CD4-positive, alpha-beta T cell (primary cell): ENCODE measurements at regions not wholly inside any gene's neighbourhood (a gene's known extent, or its start where the extent isn't known, plus 50 kb on each side); places are given as distances from the start of the nearest gene placed in this dataset.

ENCODE experiments used
- ATAC-seq: fragments of 200-7000 bp; cut with Tn5 transposase; one replicate; pipeline ENCODE4 v1.10.0; 2022; ENCODE audit warnings: mild to moderate bottlenecking; ENCODE audit not compliant: poor library complexity
- CTCF ChIA-PET: fragments of 350-600 bp; sonication (Branson Sonifier 250); formaldehyde crosslinking; loops from one replicate; lab custom pipeline; 2021; ENCODE audit warnings: antibody characterized with exemption, inconsistent platforms; lab: Charles Lee
- POLR2A ChIA-PET: fragments of 350-600 bp; sonication (Branson Sonifier 250); formaldehyde crosslinking; loops from one replicate; lab custom pipeline; 2021; ENCODE audit warnings: antibody characterized with exemption, inconsistent platforms; lab: Charles Lee
- DNase-seq, 14 experiments: peaks; one replicate each; pipeline ENCODE4 v3.0.0-alpha.2; 2013 to 2020; ENCODE audit warnings: mixed read lengths in 2 of 14
- H3K27ac ChIP-seq, 2 donors: one replicate each; pipeline versions ENCODE4 v1.5.1 to v1.7.0; 2013; ENCODE audit warnings: low read length in 2 of 2, low read depth in 1 of 2, mild to moderate bottlenecking in 1 of 2
- H3K27me3 ChIP-seq, 2 experiments: 1 replicate in 1 of 2; 2 replicates in 1 of 2; pipeline versions ENCODE4 v1.6.1 to v1.7.0; 2013; ENCODE audit warnings: low read length in 2 of 2, control low read depth in 1 of 2, mild to moderate bottlenecking in 1 of 2, moderate library complexity in 1 of 2; ENCODE audit not compliant: insufficient read depth in 2 of 2, control insufficient read depth in 1 of 2
- H3K36me3 ChIP-seq: one replicate; pipeline ENCODE4 v1.6.1; 2013; ENCODE audit warnings: low read length, control low read depth; ENCODE audit not compliant: insufficient read depth
- H3K4me1 ChIP-seq: one replicate; pipeline ENCODE4 v1.6.1; 2013; ENCODE audit warnings: low read length, control low read depth; ENCODE audit not compliant: insufficient read depth
- H3K4me3 ChIP-seq: one replicate; pipeline ENCODE4 v1.5.1; 2013; ENCODE audit warnings: mild to moderate bottlenecking, low read length, moderate library complexity
- H3K9me3 ChIP-seq, 2 experiments: 1 replicate in 1 of 2; 2 replicates in 1 of 2; pipeline versions ENCODE4 v1.6.1 to v1.7.0; 2013; ENCODE audit warnings: low read length in 2 of 2, mild to moderate bottlenecking in 2 of 2, control low read depth in 1 of 2, moderate library complexity in 1 of 2; ENCODE audit not compliant: control insufficient read depth in 1 of 2, insufficient read depth in 1 of 2
- H3K27ac Mint-ChIP-seq: one replicate; pipeline ENCODE4 v1.8.0; 2020; ENCODE audit warnings: mixed read lengths
- H3K27me3 Mint-ChIP-seq: one replicate; pipeline ENCODE4 v1.8.0; 2021; ENCODE audit warnings: mixed read lengths
- H3K36me3 Mint-ChIP-seq: one replicate; pipeline ENCODE4 v1.8.0; 2021; ENCODE audit warnings: low read depth, mixed read lengths
- H3K4me1 Mint-ChIP-seq: one replicate; pipeline ENCODE4 v1.8.0; 2021; ENCODE audit warnings: low read depth, mixed read lengths
- H3K4me3 Mint-ChIP-seq: one replicate; pipeline ENCODE4 v1.8.0; 2020; ENCODE audit warnings: mild to moderate bottlenecking, mixed read lengths
- H3K9me3 Mint-ChIP-seq: one replicate; pipeline ENCODE4 v1.8.0; 2020; ENCODE audit warnings: mixed read lengths
- CTCF ChIP-seq: fragments of 200-600 bp; IDR thresholded peaks from one replicate; pipeline ENCODE4 v1.8.0; 2022; ENCODE audit warnings: antibody characterized with exemption, mild to moderate bottlenecking
- intact Hi-C, 2 experiments: fragments of 100-400 bp; cut with DNase I in 1 of 2; cut with micrococcal nuclease in 1 of 2; formaldehyde crosslinking; loops; one replicate each; pipeline versions ENCODE4 v1.15.1 to v1.9.0; 2023 to 2025; cut with DNase I, micrococcal nuclease

- Mint-ChIP-seq H3K4me1 (no peaks in the 10 kb centered on the region), H3K27ac (no peak overlapping the region), H3K36me3 (no peaks in the 10 kb centered on the region), H3K4me3 (no peak overlapping the region), H3K9me3 (peaks cover 14% of the 10 kb centered on the region), H3K27me3 (no peaks in the 10 kb centered on the region)
- no peak for ATAC-seq
- no peak for DNase-seq
- intact Hi-C loops, result no loop called here
- TF ChIP-seq CTCF, result no peak
- ChIA-PET CTCF (no interaction called here), POLR2A (no interaction called here)
- H3K4me3 ChIP-seq, result no peak overlapping the region
- no peaks in the 10 kb centered on the region for H3K4me1 ChIP-seq
- peaks cover 0 to 4% of the 10 kb centered on the region in 2 experiments for H3K9me3 ChIP-seq
- H3K27me3 ChIP-seq, result no peaks in the 10 kb centered on the region
- H3K36me3 ChIP-seq, result no peaks in the 10 kb centered on the region
- no peak overlapping the region for H3K27ac ChIP-seq
These were observed 794.4 kb upstream of the TMPRSS15 start for GRCh38 chr21:19197950-19198349.

GRCh38 chr21:19198801-19199200 is 795.2 kb upstream of the TMPRSS15 start:
- ATAC-seq (no peak), DNase-seq (no peak)
- Histone ChIP-seq H3K27ac (no peak overlapping the region), H3K27me3 (no peaks in the 10 kb centered on the region), H3K4me1 (no peaks in the 10 kb centered on the region), H3K4me3 (no peak overlapping the region), H3K36me3 (no peaks in the 10 kb centered on the region), H3K9me3 (peaks cover 0 to 4% of the 10 kb centered on the region in 2 experiments)
- H3K27ac Mint-ChIP-seq, result no peak overlapping the region
- H3K27me3 Mint-ChIP-seq, result no peaks in the 10 kb centered on the region
- H3K4me3 Mint-ChIP-seq, result no peak overlapping the region
- CTCF ChIA-PET, result no interaction called here
- intact Hi-C loops, result no loop called here
- POLR2A ChIA-PET, result no interaction called here
- H3K9me3 Mint-ChIP-seq, result peaks cover 14% of the 10 kb centered on the region
- no peaks in the 10 kb centered on the region for H3K4me1 Mint-ChIP-seq
- H3K36me3 Mint-ChIP-seq, result no peaks in the 10 kb centered on the region
- TF ChIP-seq CTCF, result no peak

- H3K27ac Mint-ChIP-seq, result no peak overlapping the region
- no peak for TF ChIP-seq CTCF
- CTCF ChIA-PET, result no interaction called here
- H3K27me3 Mint-ChIP-seq, result no peaks in the 10 kb centered on the region
- ATAC-seq, result no peak
- peaks cover 5% of the 10 kb centered on the region for H3K9me3 Mint-ChIP-seq
- no peak overlapping the region for H3K27ac ChIP-seq
- POLR2A ChIA-PET, result no interaction called here
- H3K36me3 ChIP-seq, result no peaks in the 10 kb centered on the region
- intact Hi-C loops, result no loop called here
- no peak overlapping the region for H3K4me3 Mint-ChIP-seq
- peaks cover 0 to 6% of the 10 kb centered on the region in 2 experiments for H3K9me3 ChIP-seq
- H3K4me1 Mint-ChIP-seq, result no peaks in the 10 kb centered on the region
- H3K4me3 ChIP-seq, result no peak overlapping the region
- H3K36me3 Mint-ChIP-seq, result no peaks in the 10 kb centered on the region
- H3K27me3 ChIP-seq, result no peaks in the 10 kb centered on the region
- no peaks in the 10 kb centered on the region for H3K4me1 ChIP-seq
- DNase-seq, result no peak
These were observed 814.6 kb upstream of the TMPRSS15 start for GRCh38 chr21:19218163-19218562.
